Adrenal gland (tissue), 5 donors: ENCODE measurements at regions not wholly inside any gene's neighbourhood (a gene's known extent, or its start where the extent isn't known, plus 50 kb on each side); places are given as distances from the start of the nearest gene placed in this dataset.

ENCODE experiments used
- POLR2A ChIP-seq, 2 donors: fragments of 450-650 bp; IDR thresholded peaks; one replicate each; pipeline ENCODE4 v1.6.1; 2017; ENCODE audit warnings: antibody characterized with exemption in 2 of 2, mild to moderate bottlenecking in 2 of 2, moderate library complexity in 1 of 2
- TF ChIP-seq, protein P1 (sequence below), 6 experiments: fragments of 450-650 bp in 4 of 6; fragments of 200-600 bp in 2 of 6; sonication (generic) in 1 of 6; IDR thresholded peaks; 1 replicate in 5 of 6; 2 replicates in 1 of 6; pipeline versions ENCODE4 v1.5.1 to v1.8.0; 2016 to 2021; ENCODE audit warnings: antibody characterized with exemption in 6 of 6, mild to moderate bottlenecking in 2 of 6, moderate library complexity in 1 of 6
- donor health status: DM: no; HTN: no; CAD: no.

GRCh38 chr10:108384378-108384777, 1219.9 kb upstream of the SORCS1 start:
- TF ChIP-seq, protein P1, sequence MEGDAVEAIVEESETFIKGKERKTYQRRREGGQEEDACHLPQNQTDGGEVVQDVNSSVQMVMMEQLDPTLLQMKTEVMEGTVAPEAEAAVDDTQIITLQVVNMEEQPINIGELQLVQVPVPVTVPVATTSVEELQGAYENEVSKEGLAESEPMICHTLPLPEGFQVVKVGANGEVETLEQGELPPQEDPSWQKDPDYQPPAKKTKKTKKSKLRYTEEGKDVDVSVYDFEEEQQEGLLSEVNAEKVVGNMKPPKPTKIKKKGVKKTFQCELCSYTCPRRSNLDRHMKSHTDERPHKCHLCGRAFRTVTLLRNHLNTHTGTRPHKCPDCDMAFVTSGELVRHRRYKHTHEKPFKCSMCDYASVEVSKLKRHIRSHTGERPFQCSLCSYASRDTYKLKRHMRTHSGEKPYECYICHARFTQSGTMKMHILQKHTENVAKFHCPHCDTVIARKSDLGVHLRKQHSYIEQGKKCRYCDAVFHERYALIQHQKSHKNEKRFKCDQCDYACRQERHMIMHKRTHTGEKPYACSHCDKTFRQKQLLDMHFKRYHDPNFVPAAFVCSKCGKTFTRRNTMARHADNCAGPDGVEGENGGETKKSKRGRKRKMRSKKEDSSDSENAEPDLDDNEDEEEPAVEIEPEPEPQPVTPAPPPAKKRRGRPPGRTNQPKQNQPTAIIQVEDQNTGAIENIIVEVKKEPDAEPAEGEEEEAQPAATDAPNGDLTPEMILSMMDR (IDR thresholded peaks at IDR 0.05), result no peak
- TF ChIP-seq POLR2A (IDR thresholded peaks at IDR 0.05), result no peak
